HEK293T (cell line): ENCODE measurements at regions not wholly inside any gene's neighbourhood (a gene's known extent, or its start where the extent isn't known, plus 50 kb on each side); places are given as distances from the start of the nearest gene placed in this dataset.
A peak's percentile ranks its signal among the peaks of the same experiment; 100 is the strongest.

Experiments used
- CTCF ChIA-PET: fragments of 350-600 bp; formaldehyde crosslinking; extraction: SDS; loops from one replicate; lab custom pipeline; 2021; ENCODE audit warnings: antibody characterized with exemption, inconsistent platforms; lab: Yijun Ruan, JAX
- POLR2A ChIA-PET: fragments of 350-600 bp; formaldehyde crosslinking; extraction: SDS; loops from one replicate; lab custom pipeline; 2020; ENCODE audit warnings: antibody characterized with exemption, inconsistent platforms; lab: Yijun Ruan, JAX
- DNase-seq: peaks from one replicate; pipeline ENCODE4 v3.0.0; 2012; ENCODE audit warnings: mixed read lengths; ENCODE audit errors: extremely low spot score
- ARNT ChIP-seq: fragments of 450-650 bp; IDR thresholded peaks from 2 replicates; pipeline ENCODE4 v1.6.1; 2017; ENCODE audit warnings: mild to moderate bottlenecking
- BHLHE40 ChIP-seq: fragments of 450-650 bp; IDR thresholded peaks from 2 replicates; pipeline ENCODE4 v1.6.1; 2016; ENCODE audit warnings: mild to moderate bottlenecking, moderate library complexity, borderline replicate concordance
- CTBP1 ChIP-seq: fragments of 450-650 bp; IDR thresholded peaks from 2 replicates; pipeline ENCODE4 v1.6.1; 2016; ENCODE audit warnings: borderline replicate concordance
- ELF4 ChIP-seq: fragments of 450-650 bp; IDR thresholded peaks from 2 replicates; pipeline ENCODE4 v1.6.1; 2017; ENCODE audit warnings: antibody characterized with exemption
- FOXA1 ChIP-seq: fragments of 450-650 bp; IDR thresholded peaks from 2 replicates; pipeline ENCODE4 v1.6.1; 2016; ENCODE audit warnings: mild to moderate bottlenecking
- FOXK2 ChIP-seq: fragments of 450-650 bp; IDR thresholded peaks from 2 replicates; pipeline ENCODE4 v1.6.1; 2016; ENCODE audit warnings: mild to moderate bottlenecking
- FOXM1 ChIP-seq: fragments of 450-650 bp; IDR thresholded peaks from 2 replicates; pipeline ENCODE4 v1.6.1; 2017; ENCODE audit warnings: mild to moderate bottlenecking, borderline replicate concordance
- HDGF ChIP-seq: fragments of 450-650 bp; IDR thresholded peaks from 2 replicates; pipeline ENCODE4 v1.6.1; 2017; ENCODE audit warnings: antibody characterized with exemption, borderline replicate concordance
- L3MBTL2 ChIP-seq: fragments of 450-650 bp; conservative IDR thresholded peaks from 2 replicates; pipeline ENCODE4 v1.6.1; 2016; ENCODE audit warnings: mild to moderate bottlenecking
- LEF1 ChIP-seq: fragments of 450-650 bp; IDR thresholded peaks from 2 replicates; pipeline ENCODE4 v1.6.1; 2017; ENCODE audit warnings: mild to moderate bottlenecking, borderline replicate concordance
- NFRKB ChIP-seq: fragments of 450-650 bp; IDR thresholded peaks from 2 replicates; pipeline ENCODE4 v1.6.1; 2016; ENCODE audit warnings: mild to moderate bottlenecking, moderate library complexity
- PKNOX1 ChIP-seq: fragments of 450-650 bp; IDR thresholded peaks from 2 replicates; pipeline ENCODE4 v1.6.1; 2016
- SP1 ChIP-seq: fragments of 450-650 bp; IDR thresholded peaks from 2 replicates; pipeline ENCODE4 v1.6.1; 2017
- SUZ12 ChIP-seq: fragments of 450-650 bp; IDR thresholded peaks from 2 replicates; pipeline ENCODE4 v1.6.1; 2016; ENCODE audit warnings: mild to moderate bottlenecking
- TARDBP ChIP-seq: fragments of 450-650 bp; IDR thresholded peaks from 2 replicates; pipeline ENCODE4 v1.6.1; 2016
- ZNF384 ChIP-seq: fragments of 450-650 bp; IDR thresholded peaks from 2 replicates; pipeline ENCODE4 v1.6.1; 2016

- CTCF ChIA-PET, result interaction anchor here (0.5 kb wide), 1 partner anchor 46 kb away, joined by 4 read pairs; no protein-coding TSS in a partner anchor
- TF ChIP-seq HDGF (no peak), NFRKB (no peak), CTBP1 (no peak), ZNF384 (no peak), PKNOX1 (no peak), TARDBP (no peak), BHLHE40 (no peak), ELF4 (no peak), FOXK2 (no peak), SP1 (no peak), L3MBTL2 (no peak), ARNT (no peak), SUZ12 (no peak), FOXM1 (no peak), LEF1 (no peak)
- POLR2A ChIA-PET, result no interaction called here
- DNase-seq, result no peak
Observed at GRCh38 chr6:113633638-113634037, 223.5 kb upstream of the MARCKS start.

GRCh38 chr6:113634352-113635163, 222.6 kb upstream of the MARCKS start:
- CTCF ChIA-PET, result interaction anchor here (0.8 kb wide), 1 partner anchor 224 kb away, joined by 3 read pairs; no protein-coding TSS in a partner anchor
- POLR2A ChIA-PET, result no interaction called here
- DNase-seq, result no peak
- TF ChIP-seq SUZ12 (no peak), L3MBTL2 (no peak), BHLHE40 (no peak), FOXM1 (no peak), ELF4 (no peak), LEF1 (no peak), PKNOX1 (no peak), FOXK2 (no peak), FOXA1 (no peak), NFRKB (no peak), ZNF384 (no peak), HDGF (no peak)

- DNase-seq, result no peak
- ChIA-PET CTCF (interaction anchor here (0.8 kb wide), 1 partner anchor 223 kb away, joined by 3 read pairs; no protein-coding TSS in a partner anchor), POLR2A (interaction anchor here (0.8 kb wide), 1 partner anchor 223 kb away, joined by 4 read pairs; no protein-coding TSS in a partner anchor)
- TF ChIP-seq HDGF (no peak), ARNT (no peak), CTBP1 (no peak), ZNF384 (no peak), LEF1 (no peak), ELF4 (no peak), NFRKB (no peak), FOXK2 (no peak), L3MBTL2 (no peak), PKNOX1 (no peak), TARDBP (no peak), FOXM1 (no peak), SP1 (no peak), BHLHE40 (no peak), FOXA1 (no peak), SUZ12 (no peak)
Observed at GRCh38 chr6:113635222-113635986, 221.7 kb upstream of the MARCKS start.

GRCh38 chr6:113636357-113636824, 220.8 kb upstream of the MARCKS start:
- TF ChIP-seq BHLHE40, result no peak
- no peak for TF ChIP-seq TARDBP
- no peak for TF ChIP-seq ELF4
- no peak for TF ChIP-seq FOXK2
- no peak for TF ChIP-seq HDGF
- TF ChIP-seq FOXA1, result no peak
- TF ChIP-seq NFRKB, result no peak
- TF ChIP-seq LEF1, result no peak
- no peak for TF ChIP-seq FOXM1
- no peak for TF ChIP-seq CTBP1
- no peak for TF ChIP-seq PKNOX1
- POLR2A ChIA-PET, result interaction anchor here (0.8 to 1.0 kb wide), 2 partner anchors 219 to 222 kb away, joined by 4 read pairs; no protein-coding TSS in a partner anchor
- peak; percentile 33 for DNase-seq
- CTCF ChIA-PET, result no interaction called here

GRCh38 chr6:113640051-113640450, 217.1 kb upstream of the MARCKS start:
- no peak for TF ChIP-seq HDGF
- TF ChIP-seq LEF1, result no peak
- no peak for TF ChIP-seq CTBP1
- TF ChIP-seq BHLHE40, result no peak
- TF ChIP-seq FOXM1, result no peak
- no peak for TF ChIP-seq PKNOX1
- TF ChIP-seq TARDBP, result no peak
- TF ChIP-seq L3MBTL2, result no peak
- POLR2A ChIA-PET, result no interaction called here
- CTCF ChIA-PET, result interaction anchor here (0.9 kb wide), 1 partner anchor 214 kb away, joined by 7 read pairs; no protein-coding TSS in a partner anchor
- DNase-seq, result no peak
